ENCODE measurements at regions not wholly inside any gene's neighbourhood (a gene's known extent, or its start where the extent isn't known, plus 50 kb on each side); places are given as distances from the start of the nearest gene placed in this dataset.

DNA sequence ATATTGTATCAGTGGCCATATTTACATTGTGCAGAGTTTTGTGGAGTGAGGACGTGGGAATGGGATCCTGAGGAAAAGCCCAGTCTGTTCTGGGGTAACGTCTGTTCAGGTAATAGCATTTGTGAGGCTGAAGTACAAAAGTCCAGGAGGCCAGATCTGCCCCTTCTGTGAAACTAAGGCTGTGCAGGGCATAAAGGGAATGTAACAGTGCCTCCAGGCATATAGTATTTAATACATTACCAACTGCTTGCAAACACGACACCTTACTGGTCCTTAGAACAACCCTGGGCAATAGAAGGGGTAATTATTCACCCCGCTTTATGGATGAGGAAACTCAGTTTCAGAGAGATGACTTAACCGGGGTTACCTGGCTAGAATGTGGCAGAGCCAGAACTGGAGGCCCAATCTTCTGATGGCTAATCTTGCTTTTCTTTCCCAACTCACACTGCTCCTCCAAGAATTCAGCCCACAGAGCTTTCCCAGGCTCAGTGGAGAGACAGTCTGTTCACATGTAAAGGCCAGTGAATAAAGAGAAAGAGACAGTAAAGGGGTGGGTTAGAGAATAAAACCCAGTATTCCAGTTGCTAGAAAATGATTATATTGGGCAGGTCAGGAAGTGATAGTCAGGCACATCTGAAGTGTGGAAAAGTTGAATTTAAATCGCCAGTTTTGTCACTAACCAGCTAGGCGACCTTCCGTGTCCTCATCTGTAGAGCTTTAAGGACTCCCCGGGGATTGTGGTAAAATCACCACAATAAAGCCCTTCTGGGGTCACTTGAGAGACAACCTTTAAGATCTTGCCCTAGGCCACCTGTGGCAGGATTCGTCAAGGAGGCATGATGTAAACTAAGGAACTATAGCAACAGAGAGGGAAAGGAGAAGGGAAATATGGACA, 280.7 kb upstream of the CITED2 start:
- no peak for DNase-seq

DNA sequence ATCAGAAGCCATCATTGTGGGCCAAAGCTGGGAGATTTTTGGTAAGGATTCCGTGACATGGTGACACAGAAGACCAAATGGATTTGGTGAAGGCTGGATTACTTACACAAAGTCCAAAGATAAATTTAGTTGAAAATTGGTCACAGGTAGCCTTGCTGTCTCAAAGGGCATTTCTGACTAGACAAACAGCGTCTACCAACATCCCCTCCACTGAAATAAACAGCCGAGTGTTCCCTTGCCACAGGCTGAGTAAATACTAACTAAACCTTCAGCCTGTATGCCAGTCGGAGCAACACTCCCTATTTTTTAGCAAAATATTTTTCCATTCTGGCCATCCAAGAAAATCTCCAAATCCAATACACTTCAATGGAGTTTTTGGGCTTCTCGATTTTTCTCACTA, 279.9 kb upstream of the CITED2 start:
- DNase-seq: no peak

DNA sequence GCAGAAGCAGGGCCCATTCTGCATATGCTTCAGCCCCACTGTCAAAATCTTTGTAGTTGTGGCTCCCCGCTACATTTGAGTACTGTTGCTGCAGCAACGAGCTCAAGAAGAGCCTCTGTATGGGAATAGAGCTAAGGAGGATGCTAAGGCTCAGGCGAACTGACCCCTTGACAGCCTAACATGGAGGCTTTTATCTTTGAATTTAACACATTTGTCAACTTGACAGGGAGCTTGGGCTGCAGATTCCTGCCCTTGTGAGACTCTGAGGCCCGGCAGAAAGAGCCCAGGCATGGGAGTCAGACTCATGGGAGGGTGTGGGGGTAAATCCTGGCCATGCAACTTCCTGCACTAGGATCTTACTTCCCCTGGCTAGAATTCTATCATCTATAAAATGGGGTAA, 278.7 kb upstream of the CITED2 start:
- no peak for DNase-seq

DNA sequence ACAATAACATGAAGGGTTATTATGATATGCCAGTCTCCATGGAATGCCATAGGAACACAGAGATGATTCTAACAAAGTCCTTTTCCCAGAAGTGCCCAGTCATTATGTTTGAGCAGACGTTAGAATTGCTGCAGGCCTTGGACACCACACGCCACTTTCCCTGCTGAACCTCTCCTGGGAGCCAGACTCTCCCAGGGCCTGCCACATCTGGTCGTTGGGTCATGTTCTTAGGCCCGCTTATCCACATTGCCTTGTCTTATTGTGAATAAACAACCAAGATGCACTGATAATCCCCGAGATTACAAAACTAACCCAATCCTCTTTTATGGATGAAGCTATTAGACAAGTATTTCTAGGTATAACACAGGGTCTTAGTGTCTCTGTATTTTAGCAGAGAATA, 276.5 kb upstream of the CITED2 start:
- no peak for DNase-seq

DNA sequence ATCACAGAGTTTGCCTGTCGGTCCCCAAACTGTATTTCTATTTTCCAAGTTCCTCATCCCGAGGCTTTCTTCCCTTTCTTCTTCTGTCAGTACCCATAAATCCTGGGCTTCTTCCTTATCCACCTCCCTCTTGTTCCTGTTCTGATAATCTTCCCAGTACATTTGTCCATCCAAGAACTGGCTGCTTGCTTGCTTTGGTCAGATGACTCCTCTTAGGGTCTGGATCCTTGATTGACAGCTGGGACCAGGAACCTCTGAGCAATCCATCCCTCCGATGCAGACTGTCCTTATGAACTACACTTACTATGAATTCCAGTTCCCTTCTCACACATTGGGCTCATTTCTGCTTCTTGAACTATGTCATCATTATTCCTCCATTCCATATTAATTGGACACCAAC, 275.3 kb upstream of the CITED2 start:
- DNase-seq: peak; percentile 58

DNA sequence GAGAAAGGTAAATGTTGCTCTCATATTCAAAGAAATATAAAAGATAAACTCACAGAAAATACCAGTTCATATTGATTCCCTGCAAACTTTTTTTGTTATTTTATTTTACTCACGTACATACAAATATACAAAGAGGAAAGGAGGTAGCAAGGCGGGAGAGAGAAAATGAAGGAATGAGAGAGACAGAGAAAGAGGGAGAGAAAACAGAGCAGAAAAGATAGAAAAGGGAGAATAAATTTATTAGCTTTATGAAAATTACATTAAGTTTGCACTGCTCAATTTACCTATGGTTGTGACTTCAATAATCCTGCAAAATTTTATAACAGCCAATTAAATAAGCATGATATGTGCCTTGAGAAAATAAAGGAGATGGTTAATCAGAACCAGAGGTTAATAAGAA, 274.7 kb upstream of the CITED2 start:
- no peak for DNase-seq

DNA sequence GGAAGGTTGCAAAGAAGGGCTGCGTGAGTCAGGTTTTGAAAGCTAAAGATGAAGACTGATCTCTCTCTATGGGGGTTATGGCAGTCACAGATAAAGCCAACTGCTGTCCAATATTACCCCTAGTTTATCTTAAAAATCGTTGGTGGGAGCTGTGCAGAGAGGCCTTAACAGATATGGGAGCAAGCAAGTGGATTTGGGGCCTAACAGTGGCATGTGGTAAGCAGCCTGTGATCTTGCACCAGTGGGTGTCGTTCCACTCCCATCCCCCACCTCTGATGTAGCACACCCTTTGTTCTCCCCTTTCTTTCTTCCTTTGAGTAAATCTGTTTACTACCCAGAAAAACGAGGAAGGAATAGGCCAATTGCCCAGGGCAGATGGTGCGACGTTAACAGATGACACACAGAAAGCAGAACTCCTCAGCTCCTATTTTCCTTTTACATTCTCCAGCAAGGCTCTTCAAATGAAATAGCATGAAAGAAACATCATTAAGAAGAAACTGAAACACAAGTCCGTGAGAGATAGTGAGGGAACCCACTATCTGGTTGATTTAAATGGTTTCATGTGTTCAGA, 274.1 kb upstream of the CITED2 start:
- DNase-seq: peak; percentile 95

DNA sequence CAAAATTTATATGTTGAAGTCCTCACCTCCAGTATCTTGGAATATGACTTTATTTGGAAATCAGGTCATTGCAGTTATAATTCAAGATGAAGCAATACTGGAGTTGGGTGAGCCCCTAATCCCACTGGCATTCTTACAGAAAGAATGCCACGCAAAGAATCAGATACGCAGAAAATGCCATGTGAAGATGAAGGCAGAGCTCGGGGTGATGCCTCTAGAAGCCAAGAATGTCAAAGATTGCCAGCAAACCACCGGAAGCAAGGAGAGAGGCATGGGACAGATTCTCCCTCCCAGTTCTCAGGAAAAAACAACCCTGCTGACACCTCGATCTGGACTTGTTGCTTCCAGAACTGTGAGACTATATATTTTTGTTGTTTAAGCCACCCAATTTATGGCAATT, 273.4 kb upstream of the CITED2 start:
- DNase-seq: no peak

DNA sequence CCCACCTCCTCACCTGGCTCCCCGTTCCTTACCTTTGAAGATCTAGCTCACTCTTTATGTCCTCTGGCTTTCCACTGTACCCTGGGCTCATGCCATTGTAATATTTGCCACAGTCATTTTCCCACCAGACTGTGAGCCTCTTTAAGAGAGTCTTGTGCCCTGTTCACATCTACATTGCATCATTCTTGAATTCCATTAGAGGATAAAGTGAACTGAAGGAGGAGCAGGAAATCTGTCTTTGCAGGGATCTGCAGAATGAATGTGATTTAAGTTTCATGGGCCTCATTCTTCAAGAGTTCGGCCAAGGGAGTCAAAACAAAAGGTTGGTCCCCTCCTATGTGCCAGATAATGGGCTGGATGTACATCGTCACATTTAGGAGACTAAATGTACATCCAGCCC, 272.6 kb upstream of the CITED2 start:
- no peak for DNase-seq

DNA sequence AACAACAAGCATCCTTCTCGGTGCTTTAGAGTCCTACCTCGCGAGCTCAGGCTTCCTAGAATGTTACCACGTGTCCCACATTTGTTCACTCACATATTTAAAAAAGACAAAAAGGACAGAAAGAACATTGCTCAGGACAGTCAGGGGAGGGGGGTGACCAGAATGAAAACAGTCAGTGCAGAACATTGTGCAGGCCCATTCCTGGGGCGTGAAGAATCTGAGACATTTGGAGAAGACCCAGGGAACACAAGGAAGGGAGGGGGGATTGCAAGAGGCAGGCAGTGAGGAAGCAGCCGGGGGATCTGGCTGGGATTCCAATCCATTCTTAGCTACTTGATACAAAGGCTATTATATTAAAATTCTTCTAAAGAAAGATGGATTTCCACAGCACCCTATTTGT, 270.4 kb upstream of the CITED2 start:
- DNase-seq: no peak

DNA sequence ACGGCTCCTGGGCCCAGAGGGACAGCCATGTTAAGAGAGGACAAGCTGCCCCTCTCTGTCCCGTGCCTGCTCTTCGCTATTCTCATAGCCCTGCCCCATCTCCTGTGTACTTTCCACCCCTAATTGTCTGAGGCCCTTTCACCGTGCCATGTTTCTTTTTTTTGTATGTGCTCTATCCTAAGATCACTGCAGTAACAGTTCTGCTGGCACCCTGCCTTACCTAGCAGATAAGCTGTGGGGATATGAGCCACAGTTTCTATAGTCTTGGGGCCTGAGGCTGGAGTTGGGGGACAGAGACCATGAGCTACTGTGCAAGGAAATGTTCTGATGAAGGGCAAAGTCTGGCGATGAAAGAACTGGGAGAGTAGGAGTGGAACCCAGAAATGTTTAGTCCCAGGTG, 269.5 kb upstream of the CITED2 start:
- no peak for DNase-seq

DNA sequence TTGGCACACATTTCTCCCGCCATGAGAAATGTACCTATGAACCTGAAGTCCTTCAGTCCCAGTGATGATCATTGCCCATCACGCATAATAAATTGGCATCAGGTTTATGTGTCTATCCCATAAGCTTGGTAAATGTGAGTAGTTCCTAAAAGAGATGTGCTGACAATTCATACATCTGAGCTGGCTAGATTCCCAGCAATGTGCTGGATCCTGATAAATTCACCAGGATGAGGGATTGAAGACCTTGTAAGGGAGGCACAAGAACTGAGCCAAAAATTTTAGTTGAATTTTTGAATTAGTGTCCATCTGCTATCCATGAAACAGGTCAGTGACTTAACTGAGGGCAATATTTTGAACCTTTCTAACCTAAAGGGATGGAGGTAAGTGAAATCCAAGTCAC, 267.9 kb upstream of the CITED2 start:
- DNase-seq: peak; percentile 57

DNA sequence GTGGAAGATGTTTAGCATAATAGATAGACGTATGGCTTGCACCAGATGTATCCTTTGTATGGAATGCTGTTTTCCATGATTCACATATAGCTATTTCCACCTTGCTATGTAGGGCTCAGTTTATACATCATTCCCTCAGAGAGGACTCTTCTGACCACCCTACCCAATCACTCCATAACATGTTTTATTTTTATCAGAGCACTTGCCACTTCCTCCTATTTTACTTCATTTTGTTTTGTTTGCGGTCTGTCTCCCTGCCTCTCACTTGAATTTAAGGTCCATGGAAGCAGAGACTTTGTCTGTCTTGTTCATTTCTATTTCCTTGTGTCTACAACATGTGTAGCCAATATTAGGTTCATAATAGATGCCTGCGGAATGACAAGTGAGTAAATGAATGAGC, 266.9 kb upstream of the CITED2 start:
- peak; percentile 87 for DNase-seq

DNA sequence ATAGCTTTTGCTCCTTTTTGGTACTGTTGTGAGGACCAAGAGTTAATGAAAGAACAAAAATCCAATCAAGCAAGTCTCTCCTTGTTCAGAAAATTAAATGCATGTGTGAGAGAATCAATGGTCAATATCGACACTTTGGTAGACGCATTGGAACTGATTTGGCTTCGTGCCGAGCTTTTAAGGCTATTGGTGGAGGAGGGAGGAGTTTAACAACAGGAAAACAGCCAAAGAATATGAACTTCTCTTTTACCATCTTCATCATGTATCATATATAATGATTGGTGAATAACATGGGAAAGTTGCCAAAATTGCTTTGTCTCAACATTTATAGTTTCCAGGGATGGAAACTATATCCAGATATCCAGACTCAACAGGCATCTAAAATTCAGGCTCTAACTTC, 266.5 kb upstream of the CITED2 start:
- DNase-seq: peak; percentile 86

DNA sequence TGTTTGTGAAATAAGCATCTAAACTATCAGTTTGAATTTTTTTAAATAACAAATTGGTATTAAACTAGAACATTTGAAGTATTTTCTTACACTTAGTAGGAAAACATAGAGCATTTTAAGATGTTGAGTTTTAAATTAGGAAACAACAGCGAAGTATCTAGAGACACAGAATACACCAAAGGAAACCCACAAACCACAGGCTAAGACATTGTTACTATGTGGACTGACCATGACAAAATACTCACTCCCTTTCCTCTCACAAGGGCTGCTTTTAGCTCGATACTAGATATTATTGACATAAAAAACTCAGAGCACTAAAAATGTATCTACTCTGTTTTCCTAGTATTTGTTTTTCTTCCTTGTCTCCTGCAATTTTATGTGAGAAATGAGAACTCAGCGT, 266.0 kb upstream of the CITED2 start:
- peak; percentile 90 for DNase-seq

DNA sequence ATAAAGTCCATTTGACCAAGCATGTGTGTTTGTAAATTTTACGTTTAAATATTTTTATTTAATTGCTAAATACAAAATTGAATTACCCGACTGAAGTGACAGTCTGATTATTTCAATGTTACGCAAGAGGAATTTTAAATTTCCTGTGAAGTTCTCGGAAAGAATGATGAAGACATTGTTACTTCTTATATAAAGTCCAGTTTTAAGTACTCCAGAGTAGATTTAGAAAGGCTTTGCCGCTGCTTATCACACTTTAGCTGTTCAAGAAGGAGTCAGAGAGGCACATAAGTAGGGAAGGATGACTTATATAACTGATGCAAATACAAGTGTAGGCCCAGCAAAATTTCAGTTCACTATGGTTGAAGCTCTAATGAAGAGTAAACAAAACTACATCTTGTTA, 265.1 kb upstream of the CITED2 start:
- DNase-seq: peak; percentile 44

DNA sequence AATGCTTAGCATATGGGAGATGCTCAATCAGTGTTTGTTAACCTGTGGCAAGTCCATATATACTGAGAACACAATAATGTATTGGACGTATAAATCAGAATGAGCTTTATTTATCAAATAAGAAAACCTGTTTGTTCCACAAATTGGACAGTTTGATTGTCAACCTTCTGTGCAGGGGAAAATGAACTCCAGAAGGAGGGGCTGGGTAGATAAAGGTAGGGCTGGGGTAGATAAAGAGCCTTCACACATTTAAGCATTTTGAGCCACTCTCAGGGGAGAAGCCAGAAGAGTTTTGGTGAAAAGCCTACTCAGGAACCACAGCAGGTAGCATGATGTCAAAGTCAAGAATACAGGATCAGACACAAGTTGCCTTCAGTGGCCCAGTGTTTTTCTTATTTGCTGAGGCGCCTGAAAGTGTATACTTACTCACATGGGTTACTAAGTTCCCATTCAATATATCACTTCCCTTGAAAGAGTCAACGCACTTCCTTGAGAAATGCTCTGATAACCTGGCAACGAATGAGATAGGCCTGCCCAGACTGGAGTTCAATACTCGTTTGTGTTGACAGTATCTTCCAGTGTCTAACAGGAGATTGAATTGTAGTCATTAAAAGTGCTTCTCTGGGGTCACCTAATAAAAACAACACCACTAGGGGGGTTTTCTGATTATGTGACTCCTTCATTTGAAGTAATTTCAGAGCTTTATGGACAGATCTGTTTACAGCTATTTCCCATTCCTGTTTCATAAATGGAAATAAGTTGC, 263.9 kb upstream of the CITED2 start:
- DNase-seq: peak; percentile 60

DNA sequence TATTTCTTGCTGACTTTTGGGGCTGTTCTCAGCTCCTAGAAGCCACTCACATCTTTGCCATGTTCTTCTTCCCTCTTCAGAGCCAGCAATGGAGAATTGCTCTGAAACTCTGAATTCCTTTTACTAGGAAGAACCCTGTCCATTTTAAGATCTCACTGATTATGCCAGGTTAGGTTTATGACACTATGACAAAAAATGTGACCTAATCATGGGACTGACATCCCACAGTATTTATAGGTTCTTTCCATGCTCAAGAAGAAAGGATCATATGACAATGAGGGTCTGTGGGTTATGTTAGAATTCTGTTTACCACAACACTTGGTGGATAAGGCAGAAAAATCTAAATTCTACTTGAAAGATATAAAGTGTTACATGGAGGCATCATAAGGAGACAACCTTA, 263.3 kb upstream of the CITED2 start:
- no peak for DNase-seq

DNA sequence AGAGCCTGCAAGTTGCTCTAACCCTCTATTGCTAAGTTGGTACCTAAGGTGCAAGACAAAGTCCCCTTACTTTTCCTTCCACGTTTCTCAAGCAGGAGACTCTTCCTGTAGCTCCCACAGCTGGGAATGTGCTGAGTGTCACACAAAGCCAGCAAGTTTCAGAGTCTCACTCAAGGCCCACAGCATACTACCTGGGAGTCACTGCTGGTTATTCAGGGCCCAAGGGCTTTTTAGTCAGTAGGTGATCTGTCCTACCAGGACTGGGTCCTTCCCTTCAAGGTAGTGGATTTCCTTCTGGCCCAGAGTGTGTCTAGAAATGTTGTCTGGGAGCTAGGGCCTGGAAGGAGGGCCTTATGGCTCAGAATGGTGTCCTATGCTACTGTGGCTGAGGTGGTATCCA, 261.9 kb upstream of the CITED2 start:
- DNase-seq: no peak

DNA sequence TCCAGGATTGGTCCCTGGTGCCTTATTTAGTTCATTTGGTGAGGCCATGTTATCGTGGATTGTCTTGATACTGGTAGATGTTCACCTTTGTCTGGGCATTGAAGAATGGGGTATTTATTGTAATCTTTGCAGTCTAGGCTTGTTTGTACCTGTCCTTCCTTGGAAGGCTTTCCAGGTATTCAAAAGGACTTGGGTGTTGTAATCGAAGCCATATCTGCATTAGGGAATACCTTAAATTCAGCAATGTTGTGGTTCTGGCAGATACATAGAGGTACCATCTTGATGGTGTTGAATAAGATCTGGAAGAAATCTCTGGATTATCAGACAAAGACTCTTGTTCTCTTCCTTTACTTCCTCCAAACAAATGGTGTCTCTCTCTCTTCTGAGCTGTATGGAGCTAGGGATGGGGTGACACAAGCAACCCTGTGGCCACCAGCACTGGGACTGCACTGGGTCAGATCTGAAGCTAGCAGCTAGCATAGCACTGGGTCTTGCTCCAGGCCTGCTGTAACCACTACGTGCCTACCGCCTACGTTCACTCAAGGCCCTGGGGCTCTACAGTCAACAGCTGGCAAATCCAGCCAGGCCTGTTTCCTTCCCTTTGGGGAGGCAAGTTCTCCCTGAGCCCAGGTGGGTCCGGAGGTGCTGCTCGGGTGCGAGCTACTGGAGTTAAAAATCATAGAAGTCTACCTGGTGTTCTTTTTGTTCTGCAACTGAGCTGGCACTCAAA, 261.1 kb upstream of the CITED2 start:
- DNase-seq: no peak

DNA sequence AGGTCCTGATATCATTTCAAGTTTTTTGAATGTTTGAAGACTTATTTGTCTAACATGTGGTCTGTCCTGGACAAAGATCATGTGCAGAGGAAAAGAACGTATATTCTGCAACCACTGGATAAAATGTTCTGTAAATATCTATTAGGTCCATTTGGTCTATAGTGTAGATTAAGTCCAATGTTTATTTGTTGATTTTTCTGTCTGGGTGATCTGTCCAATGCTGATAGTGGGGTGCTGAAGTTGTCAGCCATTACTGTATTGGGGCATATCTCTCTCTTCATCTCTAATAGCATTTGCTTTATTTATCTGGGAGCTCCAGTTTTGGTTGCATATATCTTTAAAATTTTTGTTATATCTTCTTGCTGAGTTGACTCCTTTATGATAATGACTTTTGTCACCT, 258.4 kb upstream of the CITED2 start:
- no peak for DNase-seq

DNA sequence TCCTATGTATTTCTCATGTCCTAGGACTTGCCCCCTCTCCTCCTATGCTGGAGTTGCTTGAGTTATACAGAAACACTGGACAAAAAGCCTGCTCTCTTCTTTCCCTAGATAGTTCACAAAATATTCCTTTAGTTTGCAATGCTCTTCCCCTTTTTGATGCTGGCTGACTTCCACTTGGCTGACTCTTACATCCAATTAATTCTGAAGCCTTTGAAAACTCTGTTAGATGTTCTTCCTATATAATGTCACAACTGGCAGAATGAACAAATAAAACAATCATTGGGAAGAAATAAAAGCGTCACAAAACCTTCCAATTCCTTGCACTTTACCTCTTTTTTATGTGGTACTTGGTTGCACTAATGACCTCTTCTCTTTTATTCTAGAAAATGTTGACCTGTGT, 253.8 kb upstream of the CITED2 start:
- peak; percentile 36 for DNase-seq

DNA sequence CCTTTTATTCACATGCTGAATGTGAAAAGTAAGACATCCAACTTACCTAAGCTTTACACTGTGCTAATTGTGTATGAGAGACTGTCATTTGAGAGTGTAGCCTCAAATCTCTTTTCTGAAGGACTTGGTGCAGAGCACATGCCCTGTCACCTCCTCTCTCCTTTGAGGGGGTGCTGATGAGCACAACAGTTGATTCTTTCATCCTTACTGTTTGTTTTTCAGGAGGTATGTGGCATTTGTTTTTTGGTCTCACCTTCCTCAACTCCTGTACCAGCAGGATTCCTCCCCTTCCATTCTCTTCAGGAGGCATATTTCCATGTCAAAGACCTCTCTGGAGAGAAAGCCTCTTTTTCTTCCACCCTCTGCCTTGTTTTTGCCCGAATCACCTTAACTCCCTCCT, 252.6 kb upstream of the CITED2 start:
- DNase-seq: peak; percentile 74

All from OCI-M1 (cell line).